PC-3 (cell line): ENCODE measurements at regions not wholly inside any gene's neighbourhood (a gene's known extent, or its start where the extent isn't known, plus 50 kb on each side); places are given as distances from the start of the nearest gene placed in this dataset.

ENCODE experiments used
- ATAC-seq: fragments of 200-7000 bp; cut with Tn5 transposase; 2 replicates; pipeline ENCODE4 v1.9.1; 2020; ENCODE audit warnings: mild to moderate bottlenecking, moderate library complexity
- BruUV-seq: library from RNA; stranded (reverse); fragments of 400-500 nt; replicated peaks from 2 replicates; lab custom pipeline; 2021; lab: Mats Ljungman, UMichigan
- CTCF ChIA-PET: fragments of 300-600 bp; sonication (Branson Sonifier 250); formaldehyde crosslinking; loops from one replicate; lab custom pipeline; 2022; ENCODE audit warnings: antibody characterized with exemption; lab: Charles Lee
- POLR2A ChIA-PET: fragments of 300-600 bp; sonication (Branson Sonifier 250); formaldehyde crosslinking; loops from one replicate; lab custom pipeline; 2022; ENCODE audit warnings: antibody characterized with exemption; ENCODE audit not compliant: unreplicated experiment; lab: Charles Lee
- DNase-seq: peaks from one replicate; pipeline ENCODE4 v3.0.0-alpha.2; 2015
- H2AFZ ChIP-seq: fragments of 300-600 bp; sonication (generic); 2 replicates; pipeline ENCODE4 v1.6.0; 2016; ENCODE audit warnings: antibody characterized with exemption, low read length
- H3F3A ChIP-seq: fragments of 300-600 bp; sonication (generic); one replicate; pipeline ENCODE4 v1.6.0; 2017; ENCODE audit warnings: antibody characterized with exemption, low read length, control low read depth, mild to moderate bottlenecking; ENCODE audit not compliant: unreplicated experiment
- H3K27ac ChIP-seq: fragments of 300-600 bp; sonication (generic); 2 replicates; pipeline ENCODE4 v1.5.1; 2016; ENCODE audit warnings: mild to moderate bottlenecking, low read length
- H3K27me3 ChIP-seq: fragments of 300-600 bp; sonication (generic); 2 replicates; pipeline ENCODE4 v1.6.1; 2016; ENCODE audit warnings: low read length, mixed read lengths
- H3K36me3 ChIP-seq: fragments of 300-600 bp; sonication (generic); 2 replicates; pipeline ENCODE4 v1.6.1; 2016; ENCODE audit warnings: low read depth, mixed run types, low read length, mixed read lengths
- H3K4me1 ChIP-seq: fragments of 300-600 bp; sonication (generic); 2 replicates; pipeline ENCODE4 v1.5.1; 2016; ENCODE audit warnings: low read length; ENCODE audit not compliant: insufficient read depth
- H3K4me2 ChIP-seq: fragments of 300-600 bp; sonication (generic); 2 replicates; pipeline ENCODE4 v1.6.0; 2016; ENCODE audit warnings: low read length
- H3K4me3 ChIP-seq: fragments of 300-600 bp; sonication (generic); 2 replicates; pipeline ENCODE4 v1.5.1; 2016; ENCODE audit warnings: mild to moderate bottlenecking, low read length, mixed read lengths
- H3K79me2 ChIP-seq: fragments of 300-600 bp; sonication (generic); 2 replicates; pipeline ENCODE4 v1.6.1; 2017; ENCODE audit warnings: low read length, mixed read lengths
- H3K9ac ChIP-seq: fragments of 300-600 bp; sonication (generic); 2 replicates; pipeline ENCODE4 v1.6.0; 2016; ENCODE audit warnings: mild to moderate bottlenecking, low read length
- H3K9me2 ChIP-seq: fragments of 300-600 bp; sonication (generic); replicated peaks from 2 replicates; pipeline ENCODE4 v1.6.1; 2016; ENCODE audit warnings: mixed run types, low read length, mixed read lengths
- H3K9me3 ChIP-seq: fragments of 300-600 bp; sonication (generic); 2 replicates; pipeline ENCODE4 v1.6.1; 2016; ENCODE audit warnings: low read length, mixed read lengths
- H4K20me1 ChIP-seq: fragments of 300-600 bp; sonication (generic); 2 replicates; pipeline ENCODE4 v1.6.1; 2016; ENCODE audit warnings: low read length, mixed read lengths
- EZH2 ChIP-seq: fragments of 300-600 bp; sonication (generic); IDR thresholded peaks from one replicate; pipeline ENCODE4 v1.6.1; 2017; ENCODE audit warnings: antibody characterized with exemption, mild to moderate bottlenecking, low read length; ENCODE audit not compliant: unreplicated experiment
- EZH2phosphoT487 ChIP-seq: fragments of 300-600 bp; sonication (generic); IDR thresholded peaks from 2 replicates; pipeline ENCODE4 v1.6.1; 2018; ENCODE audit warnings: mild to moderate bottlenecking, antibody characterized with exemption, low read length, borderline replicate concordance
- intact Hi-C: fragments of 100-400 bp; cut with micrococcal nuclease; formaldehyde crosslinking; loops from 2 replicates; pipeline ENCODE4 v1.9.0; 2023
- TF ChIP-seq, protein P1 (sequence below): fragments of 300-600 bp; sonication (generic); conservative IDR thresholded peaks from 2 replicates; pipeline ENCODE4 v1.5.1; 2017; ENCODE audit warnings: antibody characterized with exemption, low read depth, mild to moderate bottlenecking, low read length

DNA sequence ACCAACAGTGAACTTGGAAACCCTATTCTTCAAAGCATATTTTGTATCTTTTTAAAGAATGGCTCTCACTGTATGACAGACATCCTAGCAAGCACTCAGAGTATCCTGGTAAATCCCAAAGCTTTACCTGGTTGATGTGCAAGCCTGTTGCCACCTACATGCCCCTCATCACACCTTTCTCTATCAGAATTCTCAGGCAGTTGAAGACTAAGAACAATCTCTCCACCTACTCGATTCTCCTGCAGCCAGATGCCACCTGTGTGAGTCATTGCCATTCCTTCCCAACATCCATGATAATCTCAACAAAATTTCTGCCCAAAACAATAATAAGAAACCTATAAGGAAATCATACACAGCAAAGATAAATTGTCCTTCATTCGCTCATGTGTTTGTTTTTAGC, 659.8 kb downstream of the BCL11A start:
- no TSS peak for BruUV-seq
- DNase-seq, result no peak
- CTCF ChIA-PET, result no interaction called here
- no peaks in the 10 kb centered on the region for H3K79me2 ChIP-seq
- no peaks in the 10 kb centered on the region for H3K9me2 ChIP-seq
- H3K4me2 ChIP-seq, result no peak overlapping the region
- H3F3A ChIP-seq, result no peaks in the 10 kb centered on the region
- H3K27ac ChIP-seq, result no peak overlapping the region
- H4K20me1 ChIP-seq, result no peaks in the 10 kb centered on the region
- TF ChIP-seq, protein P1, sequence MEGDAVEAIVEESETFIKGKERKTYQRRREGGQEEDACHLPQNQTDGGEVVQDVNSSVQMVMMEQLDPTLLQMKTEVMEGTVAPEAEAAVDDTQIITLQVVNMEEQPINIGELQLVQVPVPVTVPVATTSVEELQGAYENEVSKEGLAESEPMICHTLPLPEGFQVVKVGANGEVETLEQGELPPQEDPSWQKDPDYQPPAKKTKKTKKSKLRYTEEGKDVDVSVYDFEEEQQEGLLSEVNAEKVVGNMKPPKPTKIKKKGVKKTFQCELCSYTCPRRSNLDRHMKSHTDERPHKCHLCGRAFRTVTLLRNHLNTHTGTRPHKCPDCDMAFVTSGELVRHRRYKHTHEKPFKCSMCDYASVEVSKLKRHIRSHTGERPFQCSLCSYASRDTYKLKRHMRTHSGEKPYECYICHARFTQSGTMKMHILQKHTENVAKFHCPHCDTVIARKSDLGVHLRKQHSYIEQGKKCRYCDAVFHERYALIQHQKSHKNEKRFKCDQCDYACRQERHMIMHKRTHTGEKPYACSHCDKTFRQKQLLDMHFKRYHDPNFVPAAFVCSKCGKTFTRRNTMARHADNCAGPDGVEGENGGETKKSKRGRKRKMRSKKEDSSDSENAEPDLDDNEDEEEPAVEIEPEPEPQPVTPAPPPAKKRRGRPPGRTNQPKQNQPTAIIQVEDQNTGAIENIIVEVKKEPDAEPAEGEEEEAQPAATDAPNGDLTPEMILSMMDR, result no peak
- no peak overlapping the region for H3K9ac ChIP-seq
- no peaks in the 10 kb centered on the region for H3K4me1 ChIP-seq
- no peaks in the 10 kb centered on the region for H3K36me3 ChIP-seq
- POLR2A ChIA-PET, result no interaction called here
- H3K4me3 ChIP-seq, result no peak overlapping the region
- H3K27me3 ChIP-seq, result peaks cover 16% of the 10 kb centered on the region
- intact Hi-C loops, result no loop called here
- H2AFZ ChIP-seq, result no peak overlapping the region
- ATAC-seq, result no peak
- no peaks in the 10 kb centered on the region for H3K9me3 ChIP-seq

DNA sequence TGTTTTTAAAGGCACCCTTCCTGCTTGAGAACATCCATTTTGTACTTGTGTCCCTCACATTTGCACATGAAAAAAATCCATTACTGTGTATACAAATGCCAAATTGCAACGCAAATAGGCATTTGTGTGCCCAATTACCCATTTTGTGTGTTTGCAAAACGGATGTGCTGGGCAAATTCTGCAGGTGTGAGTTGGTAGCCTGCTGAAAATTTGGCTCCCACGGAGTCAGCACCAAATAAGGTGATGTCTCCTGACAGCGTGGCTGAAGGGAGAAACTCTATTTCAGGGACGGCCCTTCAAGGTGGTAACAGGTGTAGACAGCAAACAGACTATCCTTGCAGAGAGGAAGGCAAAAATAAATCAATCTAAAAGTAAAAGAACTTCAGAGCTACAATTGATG, 661.1 kb downstream of the BCL11A start:
- POLR2A ChIA-PET, result no interaction called here
- BruUV-seq, result no TSS peak
- H3K9me3 ChIP-seq, result no peaks in the 10 kb centered on the region
- DNase-seq (no peak), ATAC-seq (no peak)
- no peaks in the 10 kb centered on the region for H4K20me1 ChIP-seq
- H3K4me1 ChIP-seq, result no peaks in the 10 kb centered on the region
- H3K9me2 ChIP-seq, result no peaks in the 10 kb centered on the region
- CTCF ChIA-PET, result no interaction called here
- no peaks in the 10 kb centered on the region for H3K79me2 ChIP-seq
- H3K27ac ChIP-seq, result no peak overlapping the region
- no peak overlapping the region for H2AFZ ChIP-seq
- H3F3A ChIP-seq, result no peaks in the 10 kb centered on the region
- H3K9ac ChIP-seq, result no peak overlapping the region
- TF ChIP-seq EZH2 (no peak), EZH2phosphoT487 (no peak)
- TF ChIP-seq, protein P1, result no peak
- intact Hi-C loops, result no loop called here
- peaks cover 28% of the 10 kb centered on the region for H3K27me3 ChIP-seq
- no peak overlapping the region for H3K4me2 ChIP-seq
- no peaks in the 10 kb centered on the region for H3K36me3 ChIP-seq
- no peak overlapping the region for H3K4me3 ChIP-seq

DNA sequence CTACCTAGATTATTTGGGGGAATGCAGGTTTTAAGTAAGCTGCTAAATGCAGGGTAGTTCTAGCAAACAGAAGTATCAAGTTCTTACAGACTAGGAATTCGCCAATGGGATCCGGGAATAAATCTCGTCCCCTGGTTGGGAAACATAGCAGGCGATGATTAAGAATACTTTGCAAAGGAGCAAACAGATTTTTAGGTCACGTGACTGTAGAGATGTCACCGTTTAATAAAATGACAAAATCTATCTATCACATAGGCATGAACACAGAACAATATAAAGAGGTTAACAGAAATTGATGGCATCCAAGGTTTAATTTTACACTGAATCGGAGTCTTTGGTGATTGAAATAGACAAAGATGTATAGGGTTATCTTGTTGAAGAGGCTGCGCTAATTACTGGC, 664.1 kb downstream of the BCL11A start:
- Histone ChIP-seq H2AFZ (no peak overlapping the region), H3K4me2 (no peak overlapping the region), H3K36me3 (no peaks in the 10 kb centered on the region), H3K9me3 (no peaks in the 10 kb centered on the region), H3K79me2 (no peaks in the 10 kb centered on the region), H3F3A (no peaks in the 10 kb centered on the region), H3K4me3 (no peak overlapping the region), H3K4me1 (no peaks in the 10 kb centered on the region), H3K9me2 (no peaks in the 10 kb centered on the region), H3K9ac (no peak overlapping the region), H4K20me1 (no peaks in the 10 kb centered on the region), H3K27me3 (peaks cover 39% of the 10 kb centered on the region), H3K27ac (no peak overlapping the region)
- POLR2A ChIA-PET, result no interaction called here
- ATAC-seq, result no peak
- TF ChIP-seq, protein P1, result no peak
- TF ChIP-seq EZH2phosphoT487 (no peak), EZH2 (no peak)
- intact Hi-C loops, result no loop called here
- no peak for DNase-seq
- BruUV-seq, result no TSS peak
- CTCF ChIA-PET, result no interaction called here
